ENCODE measurements at regions not wholly inside any gene's neighbourhood (a gene's known extent, or its start where the extent isn't known, plus 50 kb on each side); places are given as distances from the start of the nearest gene placed in this dataset.

DNA sequence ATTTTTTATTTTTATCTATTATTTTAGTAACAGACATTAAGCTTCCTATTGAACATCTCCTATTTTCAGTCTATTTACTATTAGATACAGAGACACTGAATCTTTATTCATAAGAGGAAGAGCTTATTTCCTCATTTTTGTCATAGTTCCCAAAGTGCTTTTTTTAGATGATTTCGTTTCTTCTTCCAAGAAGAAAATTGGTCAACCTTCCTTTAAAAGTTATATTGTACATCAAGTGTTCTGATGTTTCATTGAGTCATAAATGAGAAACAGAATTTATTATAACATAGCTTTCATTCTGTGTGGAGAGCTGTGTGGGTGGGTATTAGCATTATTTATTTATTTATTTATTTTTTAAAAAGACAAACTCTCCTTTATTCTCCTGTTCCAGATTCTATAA lies 50.6 kb upstream of the BACH1 start:
- FAIRE-seq (no peak), DNase-seq (ENCODE audit: insufficient read length, low spot score) (no peak)
- TF ChIP-seq POLR2AphosphoS5 (IDR thresholded peaks at IDR 0.05; ENCODE audit: low read depth, low read length) = no peak
- TF ChIP-seq POLR2A (IDR thresholded peaks at IDR 0.05; ENCODE audit: low read depth, low read length) = no peak
- no peak for TF ChIP-seq POU2F2 (IDR thresholded peaks at IDR 0.05; ENCODE audit: low read depth, low read length)
- TF ChIP-seq TAF1 (IDR thresholded peaks at IDR 0.05; ENCODE audit: low read depth, low read length) = no peak
- no peak for TF ChIP-seq PAX5 (IDR thresholded peaks at IDR 0.05; ENCODE audit: insufficient read depth, low read length, severe bottlenecking)
- TF ChIP-seq SPI1 (IDR thresholded peaks at IDR 0.05; ENCODE audit: low read depth, low read length) = no peak

Data from GM12891 (cell line).